ACC112 (cell line): ENCODE measurements at regions not wholly inside any gene's neighbourhood (a gene's known extent, or its start where the extent isn't known, plus 50 kb on each side); places are given as distances from the start of the nearest gene placed in this dataset.

Source experiments
- H2AFZ ChIP-seq: fragments of 200-600 bp; sonication (generic); one replicate; pipeline ENCODE4 v1.6.0; 2017; ENCODE audit warnings: antibody characterized with exemption, low read length; ENCODE audit not compliant: unreplicated experiment
- H3K27ac ChIP-seq: fragments of 200-600 bp; sonication (generic); 2 replicates; pipeline ENCODE4 v1.5.1; 2014; ENCODE audit warnings: low read depth, mild to moderate bottlenecking, antibody characterized with exemption, low read length, moderate library complexity
- H3K27me3 ChIP-seq: fragments of 200-600 bp; sonication (generic); 2 replicates; pipeline ENCODE4 v1.6.1; 2014; ENCODE audit warnings: mild to moderate bottlenecking, antibody characterized with exemption, low read length, moderate library complexity, mixed read lengths; ENCODE audit not compliant: insufficient read depth
- H3K36me3 ChIP-seq: fragments of 200-600 bp; sonication (generic); 2 replicates; pipeline ENCODE4 v1.6.1; 2016; ENCODE audit warnings: mild to moderate bottlenecking, antibody characterized with exemption, low read length, moderate library complexity, mixed read lengths; ENCODE audit not compliant: insufficient read depth
- H3K4me1 ChIP-seq: fragments of 200-600 bp; sonication (generic); one replicate; pipeline ENCODE4 v1.6.1; 2016; ENCODE audit warnings: low read length, mixed read lengths; ENCODE audit not compliant: insufficient read depth, unreplicated experiment, control insufficient read depth
- H3K4me3 ChIP-seq: fragments of 200-600 bp; sonication (generic); 2 replicates; pipeline ENCODE4 v1.5.1; 2014; ENCODE audit warnings: mild to moderate bottlenecking, low read depth, low read length
- H3K79me2 ChIP-seq: fragments of 200-600 bp; sonication (generic); one replicate; pipeline ENCODE4 v1.6.0; 2016; ENCODE audit warnings: low read length; ENCODE audit not compliant: control insufficient read depth, unreplicated experiment, insufficient read depth

DNA sequence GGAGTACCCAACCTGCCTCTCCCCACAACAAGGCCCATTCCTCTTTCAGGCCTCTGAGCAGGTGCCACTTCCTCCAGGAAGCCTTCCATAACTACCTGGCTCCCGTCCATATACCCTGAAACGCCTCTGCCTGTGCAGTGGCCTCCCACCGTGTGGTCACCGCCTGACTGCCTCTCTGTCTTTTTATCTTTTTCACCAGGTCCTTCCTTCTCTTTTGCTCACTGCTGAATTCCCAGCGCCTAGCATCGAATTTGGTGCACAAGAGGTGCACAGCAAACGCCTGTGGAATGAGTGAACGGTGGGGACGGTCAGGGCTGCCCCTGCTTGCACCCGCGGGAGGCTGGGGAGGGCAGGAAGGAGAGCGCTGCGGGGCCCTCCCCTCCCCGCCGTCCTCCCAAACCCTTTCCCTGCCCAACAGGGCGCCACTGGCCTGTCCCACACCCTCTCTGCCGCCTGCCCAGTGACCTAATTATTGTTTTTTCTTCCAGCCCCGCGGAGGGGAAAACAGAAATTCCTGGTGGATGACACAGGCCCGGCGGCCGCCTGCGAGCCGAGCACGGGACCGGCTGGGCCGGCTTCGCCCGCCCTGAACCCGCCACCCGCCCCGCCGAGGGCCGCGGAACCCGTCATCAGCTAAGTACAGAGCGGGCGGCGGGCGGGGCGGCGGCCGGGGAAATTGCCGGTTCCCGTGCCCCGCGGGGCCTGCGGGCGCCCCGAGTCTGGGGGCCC, 140.1 kb downstream of the SMAD6 start:
- no peaks in the 10 kb centered on the region for H3K27me3 ChIP-seq
- peaks cover 40% of the 10 kb centered on the region for H3K4me1 ChIP-seq
- H2AFZ ChIP-seq = no peak overlapping the region
- H3K27ac ChIP-seq = peak overlapping the region; percentile 95
- peaks cover 19% of the 10 kb centered on the region for H3K79me2 ChIP-seq
- peak overlapping the region; percentile 73 for H3K4me3 ChIP-seq
- no peaks in the 10 kb centered on the region for H3K36me3 ChIP-seq

DNA sequence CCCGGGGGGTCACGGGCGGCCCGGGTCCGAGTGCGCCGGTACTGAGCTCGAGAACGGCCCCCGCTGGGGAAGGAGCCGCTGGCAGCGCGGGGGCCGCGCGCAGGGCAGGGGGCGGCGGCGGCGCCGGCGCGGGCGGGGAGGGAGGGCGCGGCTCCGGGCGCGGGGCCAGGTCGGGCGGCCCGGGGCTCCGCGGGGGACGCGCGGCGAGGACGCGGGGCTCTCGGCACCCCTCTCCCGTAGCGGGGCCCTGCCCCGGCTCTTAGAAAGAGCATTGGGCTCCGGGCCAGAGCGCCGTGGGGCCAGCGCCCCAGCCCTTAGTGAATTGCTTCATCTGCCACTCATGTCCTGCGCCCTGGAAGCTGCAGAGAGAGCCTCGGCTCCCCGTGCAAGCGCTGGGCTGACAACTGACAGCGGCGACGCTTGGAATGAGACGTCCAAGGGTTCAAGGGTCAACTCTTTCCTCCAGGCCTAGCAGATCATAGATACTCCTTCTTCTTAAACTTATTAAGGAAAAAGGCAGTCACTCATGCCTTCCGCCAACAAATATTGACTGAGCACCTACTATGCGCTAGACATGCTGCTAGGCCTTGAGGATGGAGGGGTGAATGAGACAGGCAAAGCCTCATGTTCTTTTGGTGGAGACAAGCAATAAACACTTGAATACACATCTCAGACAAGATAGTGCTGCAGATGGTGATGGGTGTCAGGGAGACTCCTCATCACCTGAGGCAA, 140.8 kb downstream of the SMAD6 start:
- Histone ChIP-seq H3K79me2 (peaks cover 19% of the 10 kb centered on the region), H3K27me3 (no peaks in the 10 kb centered on the region), H3K4me3 (peak overlapping the region; percentile 73), H3K36me3 (no peaks in the 10 kb centered on the region), H3K4me1 (peaks cover 40% of the 10 kb centered on the region), H3K27ac (peak overlapping the region; percentile 95), H2AFZ (no peak overlapping the region)

DNA sequence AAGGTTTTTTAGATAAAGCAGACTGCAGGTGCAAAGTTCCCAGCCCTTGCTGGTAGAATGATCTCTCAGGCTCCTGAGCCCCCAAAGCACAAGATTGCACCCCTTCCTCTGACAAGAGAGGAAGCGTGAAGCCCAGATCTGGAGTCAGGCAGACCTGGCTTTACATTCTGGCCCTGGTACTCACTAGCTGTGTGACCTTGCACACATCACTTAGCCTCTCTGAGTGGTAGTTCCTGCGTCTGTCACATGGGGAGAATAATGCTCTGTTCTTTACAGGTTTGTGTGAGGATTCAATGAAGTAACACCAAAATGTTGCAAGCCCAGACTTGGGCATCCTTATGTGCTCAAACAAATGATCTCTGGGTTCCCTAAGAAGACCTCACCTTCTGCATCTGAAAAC, 141.5 kb downstream of the SMAD6 start:
- Histone ChIP-seq H3K4me1 (peaks cover 40% of the 10 kb centered on the region), H3K36me3 (no peaks in the 10 kb centered on the region), H2AFZ (no peak overlapping the region), H3K4me3 (peak overlapping the region; percentile 64), H3K79me2 (peaks cover 19% of the 10 kb centered on the region), H3K27ac (peak overlapping the region; percentile 95), H3K27me3 (no peaks in the 10 kb centered on the region)

DNA sequence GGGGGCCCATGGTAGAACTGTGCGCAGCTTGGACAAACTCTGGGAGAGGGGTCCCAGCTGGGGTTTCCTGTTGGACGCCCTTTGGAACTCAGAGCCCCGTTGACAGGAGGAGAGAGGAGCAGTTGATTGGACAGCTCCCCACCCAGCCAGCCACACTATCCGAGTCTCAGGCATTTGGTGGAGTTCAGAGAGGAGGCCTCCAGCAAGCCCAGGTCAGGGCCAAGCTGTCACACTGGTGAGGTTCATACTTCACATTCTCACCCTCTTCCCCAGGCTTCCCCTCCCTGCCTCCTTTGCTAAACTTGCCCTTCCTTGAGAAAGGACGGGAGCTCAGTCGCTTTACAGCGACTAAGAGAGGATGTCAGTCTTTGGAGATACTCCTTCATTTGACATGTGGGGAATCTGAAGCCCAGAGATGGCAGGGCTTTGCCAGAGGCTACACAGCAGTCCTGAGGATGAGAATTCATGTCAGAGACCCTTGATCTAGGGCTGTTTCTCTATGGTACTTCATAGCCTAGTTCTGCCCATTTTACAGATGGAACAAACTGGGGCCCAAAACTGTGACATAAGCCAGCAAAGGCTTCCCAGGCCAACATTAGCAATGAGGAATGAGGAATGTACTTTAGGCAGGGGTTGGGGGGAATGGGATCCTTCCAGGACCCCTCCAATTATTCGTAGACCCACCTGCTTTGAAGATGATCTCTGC, 142.2 kb downstream of the SMAD6 start:
- Histone ChIP-seq H2AFZ (no peak overlapping the region), H3K36me3 (no peaks in the 10 kb centered on the region), H3K4me1 (peaks cover 35% of the 10 kb centered on the region), H3K79me2 (peaks cover 20% of the 10 kb centered on the region), H3K27me3 (no peaks in the 10 kb centered on the region), H3K4me3 (no peak overlapping the region), H3K27ac (0 out of 2 replicates have a peak overlapping the region, but pooled peaks have one; percentile 95)

DNA sequence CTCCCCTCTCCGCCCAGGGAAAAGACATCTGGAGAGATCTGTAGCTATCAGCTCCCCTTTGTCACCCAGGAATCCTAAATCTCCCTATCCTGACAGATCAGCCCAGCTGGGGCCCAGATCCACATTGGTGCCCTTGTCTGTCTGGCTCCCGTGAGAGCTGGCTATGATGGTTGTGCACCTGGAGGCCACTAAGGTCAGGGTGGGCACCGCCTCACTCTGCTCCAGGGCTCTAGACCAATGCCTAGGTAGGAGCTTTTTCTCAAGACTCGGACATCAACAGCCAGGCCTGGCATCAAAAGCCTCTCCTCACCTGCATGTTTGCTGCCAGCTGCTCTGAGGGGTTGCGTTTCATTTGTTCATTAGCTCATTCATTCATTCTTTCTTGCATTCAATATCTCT, 142.7 kb downstream of the SMAD6 start:
- Histone ChIP-seq H3K4me1 (peaks cover 30% of the 10 kb centered on the region), H3K27ac (no peak overlapping the region)

DNA sequence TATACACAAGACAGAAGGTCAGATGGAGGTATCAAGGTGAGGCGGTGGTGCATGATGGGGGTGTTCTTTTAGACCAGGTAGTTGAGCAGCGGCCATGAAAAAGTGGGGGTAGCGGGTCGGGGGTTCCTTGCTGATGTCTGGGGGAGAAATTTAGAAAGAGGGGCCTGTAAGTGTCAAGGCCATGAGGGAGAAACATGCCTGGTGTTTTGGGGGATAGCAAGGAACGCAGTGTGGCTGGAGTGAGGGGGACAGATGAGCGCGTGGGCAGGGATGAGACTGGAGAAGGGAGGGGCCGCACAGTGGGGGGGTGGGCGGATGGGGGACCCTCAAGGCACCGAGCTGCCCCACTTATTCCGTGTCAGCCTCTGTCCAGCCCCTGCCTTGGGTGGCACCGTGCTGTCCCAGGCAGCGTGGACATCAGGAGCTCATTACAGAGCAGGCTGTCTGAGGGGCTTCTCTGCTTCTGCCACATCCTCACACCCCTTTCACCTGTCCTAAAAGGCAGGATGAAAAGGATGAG, 143.3 kb downstream of the SMAD6 start:
- Histone ChIP-seq H3K4me1 (peaks cover 28% of the 10 kb centered on the region), H3K4me3 (no peak overlapping the region), H3K27me3 (no peaks in the 10 kb centered on the region), H3K27ac (no peak overlapping the region), H3K36me3 (no peaks in the 10 kb centered on the region), H2AFZ (no peak overlapping the region), H3K79me2 (peaks cover 23% of the 10 kb centered on the region)

More for the DNA sequence above, 142.7 kb downstream of the SMAD6 start:
- Histone ChIP-seq H3K79me2 (peaks cover 23% of the 10 kb centered on the region), H3K36me3 (no peaks in the 10 kb centered on the region), H2AFZ (no peak overlapping the region), H3K27me3 (no peaks in the 10 kb centered on the region), H3K4me3 (no peak overlapping the region)

DNA sequence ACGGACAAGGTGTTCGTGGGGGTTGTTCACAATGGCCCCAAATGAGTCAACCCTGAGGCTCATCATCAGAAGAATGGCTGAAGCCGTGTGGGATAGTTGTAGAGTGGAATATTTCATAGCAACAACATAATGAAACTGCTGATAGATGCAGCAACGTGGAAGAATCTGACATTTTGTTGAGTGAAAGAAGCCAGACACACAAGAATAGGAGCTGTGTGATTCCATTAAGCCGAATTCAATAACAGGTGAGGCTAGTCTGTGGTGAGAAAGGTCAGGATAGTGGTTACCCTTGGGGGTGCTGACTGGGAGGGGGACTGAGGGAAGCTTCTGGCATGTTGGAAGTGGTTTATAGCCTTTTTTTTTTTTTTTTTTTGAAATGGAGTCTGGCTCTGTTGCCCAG, 144.0 kb downstream of the SMAD6 start:
- Histone ChIP-seq H2AFZ (no peak overlapping the region), H3K4me3 (no peak overlapping the region), H3K27me3 (no peaks in the 10 kb centered on the region), H3K36me3 (no peaks in the 10 kb centered on the region), H3K27ac (no peak overlapping the region), H3K79me2 (peaks cover 23% of the 10 kb centered on the region), H3K4me1 (peaks cover 29% of the 10 kb centered on the region)

DNA sequence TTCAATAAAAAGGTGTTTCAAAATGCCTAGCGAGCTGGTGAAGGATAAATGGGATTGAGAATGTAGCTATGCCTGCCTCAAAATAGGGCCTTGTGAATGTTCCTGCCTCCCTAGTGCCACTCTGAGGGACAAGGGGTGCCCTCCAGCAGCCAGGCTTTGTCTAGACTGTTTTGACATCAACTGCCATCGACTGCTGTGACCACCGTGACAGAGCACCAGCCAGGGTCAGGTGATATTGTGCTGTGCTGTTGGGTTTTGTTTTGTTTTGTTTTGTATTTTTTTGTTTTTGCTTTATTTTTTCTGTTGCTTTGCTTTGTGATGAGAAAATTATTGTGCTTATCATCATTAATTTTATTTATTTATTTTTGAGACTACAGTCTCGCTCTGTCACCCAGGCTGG, 144.8 kb downstream of the SMAD6 start:
- H3K4me1 ChIP-seq = peaks cover 29% of the 10 kb centered on the region
- H2AFZ ChIP-seq = no peak overlapping the region
- H3K79me2 ChIP-seq = peaks cover 23% of the 10 kb centered on the region
- H3K27me3 ChIP-seq = no peaks in the 10 kb centered on the region
- H3K4me3 ChIP-seq = no peak overlapping the region
- H3K36me3 ChIP-seq = no peaks in the 10 kb centered on the region
- no peak overlapping the region for H3K27ac ChIP-seq

DNA sequence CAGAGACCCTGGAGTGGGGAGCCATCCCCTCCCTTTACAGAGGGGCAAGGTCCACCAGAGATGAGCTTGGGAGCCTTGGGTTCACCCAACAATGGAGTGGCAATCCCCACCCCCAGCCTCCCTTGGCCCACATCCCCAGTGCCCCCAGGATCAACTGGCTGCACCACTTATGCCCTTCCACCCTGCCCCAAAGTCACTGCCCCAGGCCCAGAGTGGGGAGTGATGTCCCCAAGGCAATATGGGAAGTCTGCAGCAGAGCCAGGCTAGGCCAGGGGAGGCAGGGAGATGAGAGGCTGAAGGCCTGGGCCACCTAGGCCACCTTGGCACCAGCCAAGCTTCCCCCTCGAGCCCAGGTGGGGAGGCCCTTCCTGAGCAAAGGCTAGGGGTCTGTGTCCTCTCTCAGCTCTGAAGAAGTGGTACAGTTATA, 145.5 kb downstream of the SMAD6 start:
- Histone ChIP-seq H3K27me3 (no peaks in the 10 kb centered on the region), H3K27ac (no peak overlapping the region), H3K4me3 (no peak overlapping the region), H3K36me3 (no peaks in the 10 kb centered on the region), H3K4me1 (peaks cover 26% of the 10 kb centered on the region), H2AFZ (no peak overlapping the region), H3K79me2 (peaks cover 23% of the 10 kb centered on the region)

DNA sequence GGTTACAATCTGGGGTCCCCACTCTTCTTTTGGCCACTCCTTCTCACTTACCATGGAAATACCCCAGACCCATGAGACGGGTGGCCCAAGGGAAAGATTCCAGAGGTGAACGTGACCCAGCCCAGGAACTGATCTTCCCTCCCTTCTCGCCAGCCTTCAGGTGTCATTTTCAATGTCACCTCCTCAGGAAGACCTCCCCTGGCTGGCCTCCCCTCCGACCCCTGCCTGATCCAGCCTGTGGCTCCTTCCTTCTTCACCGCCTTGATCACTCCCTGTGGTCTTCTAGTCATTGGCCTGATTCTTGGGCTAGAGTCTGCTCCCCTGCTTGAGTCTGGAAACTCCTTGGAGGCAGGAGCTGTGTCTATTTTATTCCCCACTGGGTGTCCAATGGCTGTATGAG, 146.1 kb downstream of the SMAD6 start:
- Histone ChIP-seq H3K27ac (no peak overlapping the region), H3K27me3 (no peaks in the 10 kb centered on the region), H3K79me2 (peaks cover 22% of the 10 kb centered on the region), H3K4me1 (peaks cover 24% of the 10 kb centered on the region), H3K4me3 (no peak overlapping the region), H3K36me3 (no peaks in the 10 kb centered on the region), H2AFZ (no peak overlapping the region)
